Uterus (tissue), 2 donors: ENCODE measurements at regions not wholly inside any gene's neighbourhood (a gene's known extent, or its start where the extent isn't known, plus 50 kb on each side); places are given as distances from the start of the nearest gene placed in this dataset.

Experiments used
- CTCF ChIP-seq, 4 experiments: fragments of 200-600 bp in 2 of 4; fragments of 450-650 bp in 2 of 4; sonication (generic) in 2 of 4; IDR thresholded peaks; one replicate each; pipeline ENCODE4 v1.5.1; 2016 to 2019; ENCODE audit warnings: antibody characterized with exemption in 4 of 4, mild to moderate bottlenecking in 2 of 4, moderate library complexity in 1 of 4
- POLR2A ChIP-seq, 2 donors: fragments of 450-650 bp; IDR thresholded peaks; one replicate each; pipeline ENCODE4 v1.6.1; 2016; ENCODE audit warnings: antibody characterized with exemption in 2 of 2, mild to moderate bottlenecking in 1 of 2, moderate library complexity in 1 of 2

GRCh38 chr11:19552161-19552560 is 160.5 kb upstream of the NAV2 start:
- no peak for TF ChIP-seq CTCF (IDR thresholded peaks at IDR 0.05)
- TF ChIP-seq POLR2A (IDR thresholded peaks at IDR 0.05), result no peak
